Astrocyte (in vitro differentiated cells and primary cell): ENCODE measurements at regions not wholly inside any gene's neighbourhood (a gene's known extent, or its start where the extent isn't known, plus 50 kb on each side); places are given as distances from the start of the nearest gene placed in this dataset.

ENCODE experiments used
- DNase-seq: peaks from one replicate; pipeline ENCODE4 v3.0.0-alpha.2; 2010; ENCODE audit warnings: low read depth
- FAIRE-seq: peaks from 2 replicates; lab custom pipeline; 2011; peaks lifted over from hg19 to GRCh38; lab: Jason Lieb, UNC
- H2AFZ ChIP-seq: 2 replicates; pipeline ENCODE4 v1.6.0; 2012; ENCODE audit warnings: low read depth, low read length, inconsistent platforms
- H3K27ac ChIP-seq: 2 replicates; pipeline ENCODE4 v1.5.1; 2011; ENCODE audit warnings: low read depth, low read length, inconsistent platforms
- H3K27me3 ChIP-seq: 2 replicates; pipeline ENCODE4 v1.6.0; 2011; ENCODE audit warnings: low read length, inconsistent platforms; ENCODE audit not compliant: insufficient read depth
- H3K36me3 ChIP-seq: 2 replicates; pipeline ENCODE4 v1.5.1; 2011; ENCODE audit warnings: low read length, inconsistent platforms; ENCODE audit not compliant: insufficient read depth
- H3K4me1 ChIP-seq: 2 replicates; pipeline ENCODE4 v1.5.1; 2011; ENCODE audit warnings: low read length, inconsistent platforms; ENCODE audit not compliant: insufficient read depth
- H3K4me2 ChIP-seq: 2 replicates; pipeline ENCODE4 v1.6.0; 2012; ENCODE audit warnings: low read length, inconsistent platforms
- H3K4me3 ChIP-seq: 2 replicates; pipeline ENCODE4 v1.5.1; 2011; ENCODE audit warnings: low read depth, mild to moderate bottlenecking, low read length, inconsistent platforms; ENCODE audit not compliant: insufficient read depth
- H3K79me2 ChIP-seq: 2 replicates; pipeline ENCODE4 v1.6.0; 2012; ENCODE audit warnings: mild to moderate bottlenecking, low read length, inconsistent platforms; ENCODE audit not compliant: insufficient read depth
- H3K9ac ChIP-seq: 2 replicates; pipeline ENCODE4 v1.6.0; 2012; ENCODE audit warnings: mild to moderate bottlenecking, low read length, inconsistent platforms
- H3K9me3 ChIP-seq: 2 replicates; pipeline ENCODE4 v1.5.1; 2012; ENCODE audit warnings: low read depth, mild to moderate bottlenecking, low read length, inconsistent platforms; ENCODE audit not compliant: insufficient read depth
- H4K20me1 ChIP-seq: 2 replicates; pipeline ENCODE4 v1.6.0; 2012; ENCODE audit warnings: low read length, inconsistent platforms; ENCODE audit not compliant: insufficient read depth
- H3K27ac Mint-ChIP-seq: one replicate; pipeline ENCODE4 v1.8.0; 2021; ENCODE audit warnings: mild to moderate bottlenecking, mixed read lengths; ENCODE audit not compliant: unreplicated experiment
- H3K27me3 Mint-ChIP-seq: one replicate; pipeline ENCODE4 v1.8.0; 2021; ENCODE audit warnings: low read depth, mixed read lengths; ENCODE audit not compliant: unreplicated experiment
- H3K36me3 Mint-ChIP-seq: one replicate; pipeline ENCODE4 v1.8.0; 2021; ENCODE audit warnings: low read depth, mixed read lengths; ENCODE audit not compliant: unreplicated experiment
- H3K4me1 Mint-ChIP-seq: one replicate; pipeline ENCODE4 v1.8.0; 2021; ENCODE audit warnings: low read depth, mixed read lengths; ENCODE audit not compliant: unreplicated experiment
- H3K4me3 Mint-ChIP-seq: one replicate; pipeline ENCODE4 v1.8.0; 2021; ENCODE audit warnings: mild to moderate bottlenecking, moderate library complexity, mixed read lengths; ENCODE audit not compliant: unreplicated experiment
- H3K9me3 Mint-ChIP-seq: one replicate; pipeline ENCODE4 v1.8.0; 2021; ENCODE audit warnings: mild to moderate bottlenecking, mixed read lengths; ENCODE audit not compliant: unreplicated experiment
- CTCF ChIP-seq: IDR thresholded peaks from 2 replicates; pipeline ENCODE4 v1.5.1; 2011; ENCODE audit warnings: low read depth, mild to moderate bottlenecking, inconsistent platforms, low read length, moderate library complexity; ENCODE audit not compliant: insufficient read depth
- EZH2 ChIP-seq: IDR thresholded peaks from 2 replicates; pipeline ENCODE4 v1.6.1; 2012; ENCODE audit warnings: mild to moderate bottlenecking, low read length, inconsistent platforms; ENCODE audit not compliant: insufficient read depth

- FAIRE-seq (no peak), DNase-seq (no peak)
- Histone ChIP-seq H3K27me3 (no peaks in the 10 kb centered on the region), H2AFZ (no peak overlapping the region), H3K4me2 (no peak overlapping the region), H3K4me1 (no peaks in the 10 kb centered on the region), H3K79me2 (no peaks in the 10 kb centered on the region), H4K20me1 (no peaks in the 10 kb centered on the region), H3K4me3 (no peak overlapping the region), H3K36me3 (no peaks in the 10 kb centered on the region), H3K27ac (no peak overlapping the region), H3K9me3 (no peaks in the 10 kb centered on the region), H3K9ac (no peak overlapping the region)
- H3K27ac Mint-ChIP-seq: no peak overlapping the region
- TF ChIP-seq CTCF: no peak
- no peak for TF ChIP-seq EZH2
- H3K4me1 Mint-ChIP-seq: no peaks in the 10 kb centered on the region
- H3K4me3 Mint-ChIP-seq: no peak overlapping the region
- H3K9me3 Mint-ChIP-seq: peaks cover 6% of the 10 kb centered on the region
- no peaks in the 10 kb centered on the region for H3K27me3 Mint-ChIP-seq
- no peaks in the 10 kb centered on the region for H3K36me3 Mint-ChIP-seq
Measured at GRCh38 chr2:48162742-48163141, 151.7 kb upstream of the FOXN2 start.

GRCh38 chr2:48165070-48165753, 149.3 kb upstream of the FOXN2 start:
- no peak overlapping the region for H3K4me2 ChIP-seq
- Mint-ChIP-seq H3K36me3 (no peaks in the 10 kb centered on the region), H3K9me3 (peaks cover 3% of the 10 kb centered on the region), H3K4me3 (no peak overlapping the region), H3K27me3 (no peaks in the 10 kb centered on the region), H3K4me1 (no peaks in the 10 kb centered on the region), H3K27ac (no peak overlapping the region)
- no peak for TF ChIP-seq CTCF
- TF ChIP-seq EZH2: no peak
- H3K79me2 ChIP-seq: no peaks in the 10 kb centered on the region
- no peaks in the 10 kb centered on the region for H4K20me1 ChIP-seq
- no peak overlapping the region for H3K4me3 ChIP-seq
- H3K27me3 ChIP-seq: no peaks in the 10 kb centered on the region
- FAIRE-seq: no peak
- DNase-seq: no peak
- H3K36me3 ChIP-seq: no peaks in the 10 kb centered on the region
- no peaks in the 10 kb centered on the region for H3K9me3 ChIP-seq
- H3K9ac ChIP-seq: no peak overlapping the region
- H3K4me1 ChIP-seq: no peaks in the 10 kb centered on the region
- H3K27ac ChIP-seq: no peak overlapping the region
- H2AFZ ChIP-seq: no peak overlapping the region

- no peaks in the 10 kb centered on the region for H3K4me1 ChIP-seq
- no peaks in the 10 kb centered on the region for H3K27me3 ChIP-seq
- H3K27ac ChIP-seq: no peak overlapping the region
- H3K9me3 ChIP-seq: no peaks in the 10 kb centered on the region
- Mint-ChIP-seq H3K9me3 (peaks cover 3% of the 10 kb centered on the region), H3K4me3 (no peak overlapping the region), H3K27ac (no peak overlapping the region), H3K27me3 (no peaks in the 10 kb centered on the region), H3K4me1 (no peaks in the 10 kb centered on the region), H3K36me3 (no peaks in the 10 kb centered on the region)
- H3K4me2 ChIP-seq: no peak overlapping the region
- no peak overlapping the region for H2AFZ ChIP-seq
- no peak for TF ChIP-seq EZH2
- no peak for TF ChIP-seq CTCF
- FAIRE-seq (no peak), DNase-seq (no peak)
- H4K20me1 ChIP-seq: no peaks in the 10 kb centered on the region
- H3K4me3 ChIP-seq: no peak overlapping the region
- H3K79me2 ChIP-seq: no peaks in the 10 kb centered on the region
- H3K36me3 ChIP-seq: no peaks in the 10 kb centered on the region
- no peak overlapping the region for H3K9ac ChIP-seq
Measured at GRCh38 chr2:48169141-48169592, 145.3 kb upstream of the FOXN2 start.
